Endothelial cell of umbilical vein (primary cell): ENCODE measurements at regions not wholly inside any gene's neighbourhood (a gene's known extent, or its start where the extent isn't known, plus 50 kb on each side); places are given as distances from the start of the nearest gene placed in this dataset.

Source experiments
- BruUV-seq: library from RNA; stranded (reverse); fragments of 400-500 nt; replicated peaks from 2 replicates; lab custom pipeline; 2021; lab: Mats Ljungman, UMichigan
- CTCF ChIA-PET: fragments of 300-600, 350-600 bp; sonication (Branson Sonifier 250); formaldehyde crosslinking; loops from one replicate; lab custom pipeline; 2021; ENCODE audit warnings: antibody characterized with exemption, inconsistent platforms; lab: Charles Lee
- POLR2A ChIA-PET: fragments of 300-600, 350-600 bp; sonication (Branson Sonifier 250); formaldehyde crosslinking; loops from one replicate; lab custom pipeline; 2021; ENCODE audit warnings: antibody characterized with exemption, inconsistent platforms; lab: Charles Lee
- DNase-seq: peaks from one replicate; pipeline ENCODE4 v3.0.0-alpha.2; 2011; ENCODE audit warnings: low read depth, low spot score
- FAIRE-seq: peaks from 2 replicates; lab custom pipeline; 2011; peaks lifted over from hg19 to GRCh38; lab: Jason Lieb, UNC
- H2AFZ ChIP-seq: 2 replicates; pipeline ENCODE4 v1.6.0; 2012; ENCODE audit warnings: low read depth, low read length, control low read depth, inconsistent platforms
- H3K27ac ChIP-seq: 2 replicates; pipeline ENCODE4 v1.5.1; 2011; ENCODE audit warnings: low read depth, mild to moderate bottlenecking, control low read depth, low read length, moderate library complexity; ENCODE audit not compliant: insufficient read depth
- H3K27me3 ChIP-seq, 2 experiments: 2 replicates each; pipeline versions ENCODE4 v1.6.0 to v1.6.1; 2011; ENCODE audit warnings: low read length in 2 of 2, mixed read lengths in 1 of 2; ENCODE audit not compliant: control insufficient read depth in 2 of 2, insufficient read depth in 2 of 2
- H3K36me3 ChIP-seq, 2 experiments: 2 replicates in 1 of 2; 3 replicates in 1 of 2; pipeline ENCODE4 v1.5.1; 2011; ENCODE audit warnings: low read length in 2 of 2, mild to moderate bottlenecking in 1 of 2, moderate library complexity in 1 of 2; ENCODE audit not compliant: control insufficient read depth in 2 of 2, insufficient read depth in 2 of 2; ENCODE audit errors: extremely low read depth in 1 of 2
- H3K4me1 ChIP-seq: 3 replicates; pipeline ENCODE4 v1.5.1; 2011; ENCODE audit warnings: mild to moderate bottlenecking, low read length; ENCODE audit not compliant: control insufficient read depth, insufficient read depth; ENCODE audit errors: extremely low read depth
- H3K4me2 ChIP-seq: 2 replicates; pipeline ENCODE4 v1.6.1; 2011; ENCODE audit warnings: low read length, control low read depth, mixed read lengths; ENCODE audit not compliant: insufficient read depth
- H3K4me3 ChIP-seq, 3 experiments: fragments of 200-600 bp in 1 of 3; sonication (generic), shearing (Covaris generic) in 1 of 3; replicated peaks in 1 of 3; 2 replicates each; pipeline ENCODE4 v1.5.1; 2011 to 2016; ENCODE audit warnings: control low read depth in 3 of 3, low read length in 3 of 3, mild to moderate bottlenecking in 2 of 3, inconsistent platforms in 1 of 3, low read depth in 1 of 3, moderate library complexity in 1 of 3; ENCODE audit not compliant: insufficient read depth in 1 of 3
- H3K79me2 ChIP-seq: 2 replicates; pipeline ENCODE4 v1.6.0; 2012; ENCODE audit warnings: low read length, inconsistent platforms; ENCODE audit not compliant: control insufficient read depth, insufficient read depth
- H3K9ac ChIP-seq: replicated peaks from 2 replicates; pipeline ENCODE3; 2011; ENCODE audit warnings: low read length, control low read depth; ENCODE audit not compliant: insufficient read depth; ENCODE audit errors: extremely low read depth
- H3K9me1 ChIP-seq: replicated peaks from 3 replicates; pipeline ENCODE4 v1.6.0; 2011; ENCODE audit warnings: mild to moderate bottlenecking, low read length; ENCODE audit not compliant: control insufficient read depth, insufficient read depth; ENCODE audit errors: extremely low read depth
- H3K9me3 ChIP-seq: replicated peaks from 2 replicates; pipeline ENCODE4 v1.5.1; 2012; ENCODE audit warnings: low read length, inconsistent platforms; ENCODE audit not compliant: control insufficient read depth, insufficient read depth
- H4K20me1 ChIP-seq: replicated peaks from 2 replicates; pipeline ENCODE3; 2011; ENCODE audit warnings: mild to moderate bottlenecking, low read length; ENCODE audit not compliant: control insufficient read depth, insufficient read depth; ENCODE audit errors: extremely low read depth
- EZH2 ChIP-seq: IDR thresholded peaks from 2 replicates; pipeline ENCODE4 v1.6.1; 2012; ENCODE audit warnings: borderline replicate concordance, low read depth, mild to moderate bottlenecking, moderate library complexity, low read length, inconsistent platforms; ENCODE audit not compliant: severe bottlenecking
- FOS ChIP-seq: IDR thresholded peaks from 2 replicates; pipeline ENCODE4 v1.6.1; 2011; ENCODE audit warnings: mild to moderate bottlenecking, low read length, moderate library complexity, borderline replicate concordance; ENCODE audit not compliant: insufficient read depth
- GATA2 ChIP-seq: IDR thresholded peaks from 2 replicates; pipeline ENCODE4 v1.7.0; 2011; ENCODE audit warnings: low read depth, mild to moderate bottlenecking, moderate library complexity, mixed read lengths, low read length; ENCODE audit not compliant: insufficient read length, insufficient read depth
- JUN ChIP-seq: IDR thresholded peaks from 2 replicates; pipeline ENCODE4 v1.6.1; 2011; ENCODE audit warnings: borderline replicate concordance, low read depth; ENCODE audit not compliant: insufficient read length, insufficient read depth
- MYC ChIP-seq: IDR thresholded peaks from one replicate; pipeline ENCODE4 v1.6.1; 2011; ENCODE audit warnings: mild to moderate bottlenecking, low read depth, low read length
- POLR2A ChIP-seq: IDR thresholded peaks from 2 replicates; pipeline ENCODE4 v1.6.1; 2012; ENCODE audit warnings: low read depth, mild to moderate bottlenecking, control low read depth, low read length
- POLR2AphosphoS5 ChIP-seq: IDR thresholded peaks from 2 replicates; pipeline ENCODE4 v1.6.1; 2012; ENCODE audit warnings: low read depth, mild to moderate bottlenecking, control low read depth, low read length, moderate library complexity; ENCODE audit not compliant: insufficient read depth
- dilution Hi-C: fragments of 300-500 bp; cut with MboI; formaldehyde crosslinking; loops from one replicate; pipeline ENCODE4 v1.15.0; 2019; ENCODE audit warnings: low sequenced_read_pairs; ENCODE audit not compliant: extremely low pct_ligation_motif_present
- intact Hi-C: fragments of 100-400 bp; cut with micrococcal nuclease; formaldehyde crosslinking; loops from one replicate; pipeline ENCODE4 v1.10.0; 2022
- TF ChIP-seq, protein P1 (sequence below), 2 donors: IDR thresholded peaks; 1 replicate in 1 of 2; 2 replicates in 1 of 2; pipeline ENCODE4 v1.5.1; 2011; ENCODE audit warnings: low read length in 2 of 2, mild to moderate bottlenecking in 2 of 2, moderate library complexity in 2 of 2, control low read depth in 1 of 2, inconsistent platforms in 1 of 2, low read depth in 1 of 2; ENCODE audit not compliant: insufficient read depth in 1 of 2; ENCODE audit errors: extremely low read depth in 1 of 2
- TF ChIP-seq, protein P2 (sequence below): IDR thresholded peaks from 2 replicates; pipeline ENCODE4 v1.6.1; 2011; ENCODE audit not compliant: insufficient read depth, insufficient read length

DNA sequence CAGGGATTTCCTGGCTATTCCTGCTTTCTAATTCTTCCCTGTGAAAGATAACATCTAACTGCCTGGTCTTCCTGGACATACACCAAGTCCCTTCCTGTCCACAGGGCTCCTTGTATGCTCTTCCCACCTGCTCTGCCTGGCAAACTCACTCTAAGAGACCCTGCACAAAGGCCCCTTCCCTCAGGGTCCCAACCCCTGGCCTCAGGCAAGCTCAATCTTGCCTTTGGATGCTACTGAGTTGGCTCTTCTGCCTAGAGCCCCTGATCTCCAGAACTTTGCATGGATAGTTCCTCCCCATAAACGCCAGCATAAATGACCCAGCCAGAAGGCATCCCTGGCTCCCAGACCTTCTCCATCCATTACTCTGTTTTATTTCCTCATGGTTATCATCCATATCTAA is 98.3 kb upstream of the OTOS start:
- H3K9me1 ChIP-seq, result no peaks in the 10 kb centered on the region
- BruUV-seq, result no TSS peak
- peaks cover 0 to 4% of the 10 kb centered on the region in 2 experiments for H3K27me3 ChIP-seq
- no peaks in the 10 kb centered on the region for H3K9me3 ChIP-seq
- no peaks in the 10 kb centered on the region for H3K36me3 ChIP-seq
- no peak overlapping the region for H3K9ac ChIP-seq
- H3K4me3 ChIP-seq, result no peak overlapping the region
- H4K20me1 ChIP-seq, result no peaks in the 10 kb centered on the region
- TF ChIP-seq GATA2 (peak; percentile 29), EZH2 (no peak), POLR2A (no peak), MYC (no peak)
- intact Hi-C loops, result no loop called here
- H2AFZ ChIP-seq, result no peak overlapping the region
- H3K27ac ChIP-seq, result no peak overlapping the region
- ChIA-PET CTCF (no interaction called here), POLR2A (no interaction called here)
- H3K4me1 ChIP-seq, result peaks cover 6% of the 10 kb centered on the region
- dilution Hi-C loops, result no loop called here
- H3K79me2 ChIP-seq, result no peaks in the 10 kb centered on the region
- DNase-seq (no peak), FAIRE-seq (no peak)
- H3K4me2 ChIP-seq, result no peak overlapping the region

DNA sequence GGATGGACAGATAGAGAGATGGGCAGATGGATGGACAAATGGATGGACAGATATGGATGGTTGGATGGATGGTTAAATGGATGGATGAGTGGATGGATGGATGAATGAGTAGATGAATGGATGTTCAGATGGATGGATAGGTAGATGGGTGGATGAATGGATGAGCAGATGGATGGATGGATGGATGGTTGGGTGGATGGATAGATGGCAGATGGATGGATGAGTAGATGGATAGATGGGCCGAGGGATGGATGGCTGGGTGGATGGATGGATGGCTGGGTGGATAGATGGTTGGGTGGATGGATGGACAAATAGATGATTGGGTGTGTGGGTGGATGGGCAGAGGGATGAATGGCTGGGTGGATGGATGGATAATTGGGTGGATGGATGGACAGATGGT is 98.9 kb upstream of the OTOS start:
- peaks cover 6% of the 10 kb centered on the region for H3K4me1 ChIP-seq
- no peaks in the 10 kb centered on the region for H3K9me3 ChIP-seq
- intact Hi-C loops (no loop called here), dilution Hi-C loops (no loop called here)
- H3K9ac ChIP-seq, result no peak overlapping the region
- H3K36me3 ChIP-seq, result no peaks in the 10 kb centered on the region
- DNase-seq (no peak), FAIRE-seq (no peak)
- no peak overlapping the region for H3K4me3 ChIP-seq
- BruUV-seq, result no TSS peak
- ChIA-PET POLR2A (no interaction called here), CTCF (no interaction called here)
- no peak overlapping the region for H3K27ac ChIP-seq
- H3K4me2 ChIP-seq, result no peak overlapping the region
- no peaks in the 10 kb centered on the region for H3K9me1 ChIP-seq
- H3K27me3 ChIP-seq, result peaks cover 0 to 4% of the 10 kb centered on the region in 2 experiments
- no peak for TF ChIP-seq JUN
- TF ChIP-seq MYC, result no peak
- no peak for TF ChIP-seq POLR2A
- TF ChIP-seq, protein P1, sequence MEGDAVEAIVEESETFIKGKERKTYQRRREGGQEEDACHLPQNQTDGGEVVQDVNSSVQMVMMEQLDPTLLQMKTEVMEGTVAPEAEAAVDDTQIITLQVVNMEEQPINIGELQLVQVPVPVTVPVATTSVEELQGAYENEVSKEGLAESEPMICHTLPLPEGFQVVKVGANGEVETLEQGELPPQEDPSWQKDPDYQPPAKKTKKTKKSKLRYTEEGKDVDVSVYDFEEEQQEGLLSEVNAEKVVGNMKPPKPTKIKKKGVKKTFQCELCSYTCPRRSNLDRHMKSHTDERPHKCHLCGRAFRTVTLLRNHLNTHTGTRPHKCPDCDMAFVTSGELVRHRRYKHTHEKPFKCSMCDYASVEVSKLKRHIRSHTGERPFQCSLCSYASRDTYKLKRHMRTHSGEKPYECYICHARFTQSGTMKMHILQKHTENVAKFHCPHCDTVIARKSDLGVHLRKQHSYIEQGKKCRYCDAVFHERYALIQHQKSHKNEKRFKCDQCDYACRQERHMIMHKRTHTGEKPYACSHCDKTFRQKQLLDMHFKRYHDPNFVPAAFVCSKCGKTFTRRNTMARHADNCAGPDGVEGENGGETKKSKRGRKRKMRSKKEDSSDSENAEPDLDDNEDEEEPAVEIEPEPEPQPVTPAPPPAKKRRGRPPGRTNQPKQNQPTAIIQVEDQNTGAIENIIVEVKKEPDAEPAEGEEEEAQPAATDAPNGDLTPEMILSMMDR (IDR thresholded peaks at IDR 0.05; ENCODE audit: extremely low read depth in 1 of 2, insufficient read depth in 1 of 2, low read depth in 1 of 2, low read length in 2 of 2), result no peak
- no peak for TF ChIP-seq FOS
- TF ChIP-seq GATA2, result no peak
- no peak for TF ChIP-seq POLR2AphosphoS5
- TF ChIP-seq, protein P2, sequence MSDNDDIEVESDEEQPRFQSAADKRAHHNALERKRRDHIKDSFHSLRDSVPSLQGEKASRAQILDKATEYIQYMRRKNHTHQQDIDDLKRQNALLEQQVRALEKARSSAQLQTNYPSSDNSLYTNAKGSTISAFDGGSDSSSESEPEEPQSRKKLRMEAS, result no peak
- TF ChIP-seq EZH2, result no peak
- H3K79me2 ChIP-seq, result no peaks in the 10 kb centered on the region
- no peak overlapping the region for H2AFZ ChIP-seq
- H4K20me1 ChIP-seq, result no peaks in the 10 kb centered on the region
